Central memory CD4-positive, alpha-beta T cell (primary cell): ENCODE measurements at regions not wholly inside any gene's neighbourhood (a gene's known extent, or its start where the extent isn't known, plus 50 kb on each side); places are given as distances from the start of the nearest gene placed in this dataset.

Experiments
- DNase-seq: peaks from one replicate; pipeline ENCODE4 v3.0.0; 2022

DNA sequence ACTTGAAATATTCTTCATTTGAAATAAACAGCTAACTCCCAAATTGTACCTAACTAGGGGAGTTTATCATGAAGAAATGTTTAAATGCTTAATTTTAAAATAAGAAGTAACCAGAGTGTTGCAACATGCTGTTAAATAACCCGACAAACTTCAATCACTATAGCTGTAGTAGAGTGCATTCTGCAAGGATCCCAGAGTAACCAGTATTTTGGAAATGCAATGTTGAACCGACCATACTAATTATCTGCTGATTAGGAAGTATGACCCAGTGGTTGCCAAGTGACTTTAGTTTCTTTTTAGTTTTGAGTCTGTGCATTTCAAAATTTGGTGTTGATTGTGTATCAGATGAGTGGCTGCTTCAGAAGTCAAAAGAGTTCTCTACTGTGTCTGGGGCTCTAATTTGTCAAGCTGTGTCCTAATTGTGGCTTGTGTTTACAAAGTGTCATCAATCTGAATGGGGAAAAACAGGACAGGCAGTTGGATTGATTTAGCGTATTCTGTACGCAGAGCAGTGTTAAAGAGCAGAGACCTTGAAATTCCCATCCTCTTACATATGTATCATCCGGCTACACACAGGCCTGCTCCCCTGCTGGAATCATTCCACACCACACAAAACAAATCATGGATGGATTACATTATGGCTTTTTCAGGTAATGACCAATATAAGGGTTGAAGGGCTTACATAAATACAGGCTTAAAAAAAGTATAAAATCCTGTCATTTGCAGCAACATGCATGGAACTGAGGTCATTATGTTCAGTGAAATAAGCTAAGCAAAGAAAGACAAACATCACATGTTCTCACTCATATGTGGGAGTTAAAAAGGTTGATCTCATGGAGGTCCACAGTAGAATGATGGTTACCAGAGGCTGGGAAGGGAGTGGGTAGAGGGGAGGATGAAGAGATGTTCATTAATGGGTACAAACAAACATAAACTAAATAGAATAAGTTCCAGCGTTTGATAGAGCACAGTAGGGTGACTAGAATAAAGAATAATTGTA lies 351.5 kb downstream of the KLF12 start:
- no peak for DNase-seq

GRCh38 chr13:73781384-73781783 lies 352.8 kb downstream of the KLF12 start:
- no peak for DNase-seq

DNA sequence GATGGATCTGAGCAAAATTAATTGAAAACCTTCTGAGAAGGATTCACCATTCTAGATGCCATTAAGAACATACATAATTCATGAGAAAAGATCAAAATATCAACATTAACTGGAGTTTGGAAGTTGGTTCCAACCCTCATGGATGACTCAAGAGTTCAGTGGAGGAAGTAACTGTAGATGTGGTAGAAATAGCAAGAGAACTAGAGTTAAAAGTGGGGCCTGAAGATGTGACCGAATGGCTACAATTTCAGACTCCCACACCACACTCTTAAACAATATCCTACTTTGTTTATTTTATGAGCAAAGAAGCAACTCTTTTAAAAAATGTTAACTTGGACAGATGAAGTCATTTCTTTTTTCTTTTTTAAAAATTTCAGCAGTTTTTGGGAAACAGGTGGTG lies 354.3 kb downstream of the KLF12 start:
- DNase-seq, result no peak

DNA sequence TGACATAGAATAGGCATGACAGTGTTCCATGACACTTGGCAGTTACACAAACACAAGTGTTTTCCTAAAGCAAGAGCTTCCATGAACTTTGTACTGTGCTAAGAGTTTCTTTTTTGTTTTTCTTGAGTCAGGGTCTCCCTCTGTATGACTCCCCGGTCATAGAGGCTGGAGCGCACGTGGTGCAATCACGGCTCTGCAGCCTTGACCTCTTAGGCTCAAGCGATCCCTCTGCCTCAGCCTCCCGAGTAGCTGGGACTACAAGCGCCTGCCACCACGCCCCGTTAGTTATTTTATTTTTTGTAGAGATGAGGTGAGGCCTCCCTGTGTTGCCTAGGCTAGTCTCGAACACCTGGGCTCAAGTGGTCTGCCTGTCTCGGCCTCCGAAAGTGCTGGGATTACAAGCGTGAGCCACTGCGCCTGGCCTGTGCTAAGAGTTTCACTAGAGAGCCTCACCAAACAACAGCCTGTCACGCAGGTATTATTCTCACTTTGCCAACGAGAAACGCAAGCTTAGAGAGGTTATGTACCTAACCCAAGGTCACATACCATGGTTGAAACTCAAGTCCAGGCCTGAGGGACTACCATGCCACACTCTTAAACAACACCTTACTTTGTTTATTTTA lies 355.9 kb downstream of the KLF12 start:
- no peak for DNase-seq

DNA sequence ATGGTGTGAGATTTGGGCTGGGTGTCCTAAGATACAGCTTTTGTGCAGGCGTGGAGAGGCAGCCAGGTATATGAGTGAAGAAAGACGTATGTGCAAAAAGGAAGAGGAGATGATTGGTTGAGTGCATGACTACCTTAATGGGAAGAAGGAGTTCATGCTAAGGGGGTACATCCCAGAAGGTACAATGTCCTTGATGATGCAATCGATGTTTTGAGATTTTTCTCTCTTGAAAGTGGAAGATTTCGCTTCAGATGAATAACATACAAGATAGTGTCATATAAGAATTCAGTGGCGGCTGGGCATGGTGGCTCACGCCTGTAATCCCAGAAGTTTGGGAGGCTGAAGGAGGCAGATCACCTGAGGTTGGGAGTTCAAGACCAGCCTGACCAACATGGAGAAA lies 357.1 kb downstream of the KLF12 start:
- DNase-seq, result no peak

DNA sequence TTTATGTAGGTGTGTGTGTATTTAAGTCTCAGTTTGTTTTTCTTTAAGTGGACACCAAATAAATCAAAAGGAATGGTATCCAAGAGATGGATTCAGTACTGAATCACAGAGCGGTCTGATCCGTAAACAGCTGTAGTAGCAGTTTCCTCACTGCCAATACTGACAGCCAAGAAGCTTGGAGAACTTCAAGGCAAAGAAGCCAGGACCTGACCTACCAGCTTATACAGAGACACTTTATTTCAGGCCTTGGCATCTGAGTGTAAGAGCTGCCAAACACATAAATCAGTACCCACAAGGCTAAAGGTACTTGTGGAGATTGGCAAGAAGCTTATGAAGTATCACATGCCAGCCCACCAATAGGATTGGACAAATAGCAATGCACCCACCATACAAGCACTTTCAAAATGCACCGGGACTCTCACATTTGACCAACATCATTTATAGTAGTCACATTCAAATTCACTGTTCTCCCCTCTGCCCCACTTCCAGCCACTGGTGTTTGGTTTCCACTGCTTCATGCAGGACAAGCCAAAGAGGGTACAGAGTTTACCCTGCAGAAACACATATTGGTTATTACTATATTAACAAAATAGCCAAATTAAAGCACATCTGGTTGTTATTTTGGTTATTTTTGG lies 357.9 kb downstream of the KLF12 start:
- no peak for DNase-seq

DNA sequence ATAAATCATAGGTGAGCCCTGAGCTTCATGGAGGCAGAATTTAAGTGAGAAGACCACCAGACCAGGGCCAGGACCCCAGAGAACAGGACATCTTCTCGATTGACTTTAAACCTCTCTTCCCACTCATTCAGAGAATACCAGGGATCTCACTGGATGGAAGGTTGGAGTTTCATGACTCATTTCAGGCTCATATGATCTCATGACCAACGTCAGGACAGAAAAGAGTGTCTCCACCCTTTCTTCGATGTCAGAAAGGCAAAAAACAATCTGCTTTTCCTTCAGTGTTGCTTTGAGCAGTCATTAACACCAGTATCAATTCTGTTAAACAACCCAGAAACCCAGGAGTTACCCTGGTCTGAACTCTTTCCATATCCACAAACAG lies 361.0 kb downstream of the KLF12 start:
- no peak for DNase-seq

- no peak for DNase-seq
These were observed 361.6 kb downstream of the KLF12 start for GRCh38 chr13:73772449-73773167.

GRCh38 chr13:73767747-73768315 lies 366.4 kb downstream of the KLF12 start:
- peak; percentile 8 for DNase-seq

DNA sequence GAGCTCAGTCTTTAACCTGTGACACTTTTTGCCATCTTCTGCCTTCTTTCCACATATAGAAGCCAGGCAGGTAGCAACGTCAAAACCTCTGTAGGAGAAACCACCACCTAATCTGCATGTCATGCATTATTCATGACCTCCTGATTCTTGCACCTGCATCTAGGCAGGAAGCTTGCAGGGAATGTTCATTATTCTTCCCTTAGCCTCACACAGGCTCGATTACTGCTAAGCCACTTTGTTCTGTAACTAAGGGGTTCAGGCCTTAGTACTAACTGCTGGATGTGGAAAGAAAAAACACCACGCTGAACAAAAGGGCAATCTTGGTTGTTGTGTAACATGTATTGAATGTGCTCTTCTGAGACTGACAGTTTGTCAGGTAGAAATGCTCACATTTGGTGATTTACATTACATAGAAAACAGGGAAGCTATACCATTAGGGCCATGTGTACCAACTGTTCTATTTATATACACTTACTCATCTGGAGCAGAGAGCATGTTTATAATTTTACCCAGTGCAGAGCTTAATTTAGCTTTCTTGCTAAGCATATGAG lies 366.9 kb downstream of the KLF12 start:
- peak; percentile 18 for DNase-seq

DNA sequence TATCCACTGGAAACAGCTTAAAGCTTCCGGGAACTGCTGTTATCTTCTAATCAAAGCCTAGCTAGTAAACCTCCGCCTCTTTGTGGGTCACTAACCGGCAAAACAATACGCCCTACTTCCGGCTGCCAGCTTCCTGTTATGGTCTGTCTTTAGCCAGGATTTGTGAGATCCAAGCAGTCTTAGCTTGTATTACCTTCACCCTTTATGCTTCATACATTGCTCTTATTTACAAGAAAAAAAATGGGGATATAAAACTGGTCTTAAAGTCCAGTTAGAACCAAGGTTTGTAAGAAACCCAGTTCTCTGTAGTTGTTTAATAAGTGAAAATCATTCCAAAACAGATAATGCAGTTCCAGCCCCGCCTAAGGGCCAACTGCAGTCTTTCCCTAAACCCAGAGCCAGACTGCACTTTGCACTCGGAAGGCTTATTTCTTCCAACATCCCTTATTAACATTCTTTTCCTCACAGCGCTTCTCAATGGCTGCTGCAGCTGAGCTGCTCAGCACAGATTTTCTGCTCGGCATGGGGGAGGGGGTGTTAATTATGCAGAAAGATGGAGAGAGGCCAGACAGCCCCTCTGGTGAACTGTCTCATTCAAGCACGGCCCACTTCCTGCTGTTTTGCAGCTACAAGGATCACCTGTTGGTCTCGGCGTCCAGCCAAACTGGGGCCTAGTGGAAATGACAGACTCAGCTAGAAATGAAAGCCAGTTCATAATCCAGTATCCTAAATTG lies 368.4 kb downstream of the KLF12 start:
- DNase-seq, result peak; percentile 83

DNA sequence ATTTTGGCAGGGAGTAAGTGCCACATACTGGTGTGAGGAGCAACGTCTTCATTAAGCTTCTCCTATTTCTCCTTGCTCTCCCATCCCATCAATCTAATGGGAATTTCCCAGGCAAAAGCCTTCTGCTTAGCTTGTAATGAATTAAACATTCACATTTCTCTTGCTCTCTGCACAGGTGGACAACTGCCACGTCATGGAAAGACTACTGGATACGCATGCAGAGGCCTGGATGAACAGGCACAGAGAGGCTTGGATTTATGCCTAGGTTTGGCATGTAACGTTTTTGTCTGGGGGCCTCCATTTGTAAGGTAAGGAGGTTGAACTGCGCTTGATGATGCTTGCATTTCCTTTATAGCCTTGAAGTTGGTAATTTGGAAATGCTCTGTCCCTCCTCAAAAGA lies 374.8 kb downstream of the KLF12 start:
- DNase-seq, result no peak

DNA sequence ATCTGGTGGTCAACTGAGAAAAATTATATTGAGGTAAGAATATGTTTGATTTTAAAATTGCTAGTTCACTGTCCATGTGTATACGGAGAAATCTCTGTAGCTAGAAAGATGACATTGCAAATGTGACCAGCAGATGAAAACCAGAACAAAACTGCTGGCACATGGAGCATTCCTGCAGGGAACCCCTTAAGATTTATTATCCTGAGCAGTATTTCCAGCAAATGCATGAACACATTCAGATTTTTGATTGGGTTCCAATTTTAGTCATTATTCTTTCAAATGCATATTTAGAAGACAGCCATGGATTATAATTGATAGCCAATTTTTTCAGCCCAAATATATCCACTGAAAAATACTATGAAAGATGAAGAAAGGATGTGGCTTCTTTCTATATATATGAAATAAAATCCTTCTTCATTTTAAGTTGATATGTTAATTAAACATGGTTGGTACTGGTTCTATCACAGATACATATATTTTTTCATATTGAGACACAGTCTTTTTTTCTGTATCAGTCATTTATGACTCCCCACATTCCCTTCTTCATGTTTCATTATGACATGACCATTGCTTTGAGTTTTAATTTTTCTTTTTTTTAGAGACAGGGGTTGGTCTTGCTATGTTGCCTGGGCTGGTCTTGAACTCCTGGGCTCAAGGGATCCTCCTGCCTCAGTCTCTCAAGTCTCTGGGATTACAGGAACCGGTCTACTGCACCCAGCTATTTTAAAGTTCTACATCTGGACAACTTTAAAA lies 376.5 kb downstream of the KLF12 start:
- no peak for DNase-seq

DNA sequence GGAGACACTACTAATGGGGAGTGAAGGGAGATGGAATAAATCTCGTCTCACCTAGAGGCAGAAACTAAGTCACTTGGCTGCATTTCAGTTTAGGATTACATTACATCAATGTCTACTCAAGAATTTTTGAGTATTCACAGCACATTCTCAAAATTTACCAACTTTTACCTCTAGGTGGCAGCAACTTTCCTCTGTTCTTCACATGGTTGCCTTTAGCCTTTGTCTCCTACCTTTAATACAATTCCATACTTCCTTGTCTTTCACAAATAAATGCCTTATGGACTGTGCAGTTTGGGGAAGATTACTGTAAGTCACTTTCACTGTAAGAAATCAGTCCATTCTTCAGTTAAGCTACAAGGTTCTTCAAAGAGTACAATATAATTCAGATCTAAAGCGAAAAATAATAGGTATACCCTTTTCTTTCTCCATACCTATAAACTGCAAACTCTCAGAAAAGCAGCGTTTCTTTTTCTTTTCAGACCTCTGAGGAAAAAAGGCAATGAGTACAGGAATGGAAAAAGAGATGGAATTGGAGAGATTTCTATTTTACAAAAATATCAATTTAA lies 379.4 kb downstream of the KLF12 start:
- peak; percentile 33 for DNase-seq

GRCh38 chr13:73754241-73754640 lies 380.0 kb downstream of the KLF12 start:
- no peak for DNase-seq

DNA sequence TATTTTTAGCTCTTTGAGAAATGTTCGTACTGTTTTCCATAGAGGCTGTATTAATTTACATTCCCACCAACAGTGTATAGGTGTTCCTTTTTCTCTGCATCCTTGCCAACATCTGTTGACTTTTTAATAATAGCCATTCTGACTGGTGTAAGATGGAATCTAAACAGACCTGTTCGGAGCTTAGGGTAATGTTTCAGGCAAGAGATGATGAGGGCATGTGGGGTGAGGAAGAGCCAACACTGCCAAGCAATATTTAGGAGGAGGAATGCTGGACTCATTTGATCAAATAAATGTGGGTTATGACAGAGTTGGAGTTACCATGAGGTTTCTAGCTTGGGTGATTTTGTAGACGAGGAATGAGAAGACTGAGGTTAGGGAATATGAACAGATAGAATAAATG lies 382.9 kb downstream of the KLF12 start:
- DNase-seq, result no peak

DNA sequence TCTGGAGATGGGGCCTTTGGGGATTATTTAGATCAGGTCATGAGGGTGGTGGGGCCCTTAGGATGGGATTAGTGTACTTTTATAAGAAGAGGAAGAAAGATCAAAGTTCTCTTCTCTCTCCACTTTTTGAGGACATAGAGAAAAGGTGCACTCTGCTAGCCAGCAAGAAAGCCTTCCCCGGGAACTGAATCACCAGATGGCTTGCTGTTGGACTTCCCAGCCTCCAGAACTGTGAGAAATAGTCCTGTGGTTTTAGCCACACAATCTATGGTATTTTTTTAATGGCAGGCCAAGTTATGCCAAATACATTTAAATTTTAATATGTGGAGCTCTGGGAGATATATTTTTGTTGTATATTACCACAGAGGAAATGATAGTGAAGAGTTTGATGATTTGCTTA lies 385.8 kb downstream of the KLF12 start:
- no peak for DNase-seq

GRCh38 chr13:73745190-73745589 lies 389.0 kb downstream of the KLF12 start:
- DNase-seq, result no peak

DNA sequence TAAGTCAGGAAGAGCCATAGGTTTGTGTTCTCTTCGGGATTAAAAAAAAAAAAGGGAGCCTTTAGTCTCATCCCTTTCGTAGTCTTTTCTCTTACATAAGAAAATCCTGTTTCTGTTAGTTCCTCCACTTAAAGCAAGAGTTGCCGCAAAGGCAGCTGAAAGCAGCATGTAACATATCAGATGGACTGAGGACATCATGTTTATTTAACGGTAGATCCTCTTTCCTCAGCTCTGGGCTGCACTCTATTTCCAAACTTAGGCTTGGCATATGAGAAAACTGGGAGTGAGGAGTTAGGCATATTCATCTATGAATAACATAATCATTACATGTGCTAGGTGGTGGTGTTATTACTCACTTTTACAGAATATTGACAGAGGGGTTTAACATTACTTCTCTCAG lies 391.2 kb downstream of the KLF12 start:
- DNase-seq, result no peak

DNA sequence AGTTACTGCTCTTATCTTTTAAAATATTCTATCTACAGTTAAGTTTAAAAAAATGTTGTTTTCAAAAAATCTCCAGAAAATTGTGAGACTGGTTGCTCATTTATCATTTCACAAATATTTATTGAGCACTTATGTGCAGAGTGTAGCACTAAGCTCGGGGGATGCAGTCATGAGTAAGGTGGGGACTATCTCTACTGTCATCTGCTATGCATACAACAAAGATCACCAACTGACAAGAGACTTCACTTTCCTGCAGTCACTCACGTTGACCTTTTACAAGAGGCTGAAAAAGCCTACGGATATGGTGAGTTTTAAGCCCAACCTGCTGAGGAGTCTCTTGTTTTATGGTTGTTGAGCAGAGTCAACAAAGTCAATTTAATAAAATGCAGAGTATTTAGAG lies 392.5 kb downstream of the KLF12 start:
- DNase-seq, result no peak

DNA sequence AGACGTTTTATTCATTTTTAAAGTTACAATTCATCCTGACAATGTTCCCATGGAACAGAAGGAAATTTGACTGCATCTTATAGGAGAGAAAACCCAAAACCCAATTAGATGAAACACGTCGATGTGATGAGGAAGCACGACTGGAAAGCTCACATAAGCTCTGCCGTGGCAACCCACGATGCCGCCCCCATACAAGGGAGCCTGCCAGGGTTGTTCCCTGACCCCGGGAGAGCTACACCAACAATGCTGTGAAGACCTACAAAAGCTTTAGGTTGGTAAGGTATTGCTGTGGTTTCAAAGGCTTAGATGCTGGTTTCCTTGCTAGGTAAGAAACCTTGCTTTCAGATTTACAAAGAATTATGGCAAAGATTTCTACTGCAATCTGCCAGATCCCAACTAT lies 393.1 kb downstream of the KLF12 start:
- no peak for DNase-seq
